Astrocyte (in vitro differentiated cells and primary cell): ENCODE measurements at regions not wholly inside any gene's neighbourhood (a gene's known extent, or its start where the extent isn't known, plus 50 kb on each side); places are given as distances from the start of the nearest gene placed in this dataset.

ENCODE experiments used
- CTCF ChIP-seq: IDR thresholded peaks from 2 replicates; pipeline ENCODE4 v1.5.1; 2011; ENCODE audit warnings: low read depth, mild to moderate bottlenecking, inconsistent platforms, low read length, moderate library complexity; ENCODE audit not compliant: insufficient read depth
- EZH2 ChIP-seq: IDR thresholded peaks from 2 replicates; pipeline ENCODE4 v1.6.1; 2012; ENCODE audit warnings: mild to moderate bottlenecking, low read length, inconsistent platforms; ENCODE audit not compliant: insufficient read depth

GRCh38 chr5:91946870-91947269, 563.8 kb upstream of the ARRDC3 start:
- TF ChIP-seq CTCF (no peak), EZH2 (no peak)
